ENCODE measurements at regions not wholly inside any gene's neighbourhood (a gene's known extent, or its start where the extent isn't known, plus 50 kb on each side); places are given as distances from the start of the nearest gene placed in this dataset.
A peak's percentile ranks its signal among the peaks of the same experiment; 100 is the strongest.
"Not testable (repeated sequence)": the region's sequence is repeated elsewhere in the genome, so short reads cannot be mapped to it uniquely, and the experiment has no call there.

- no peak for DNase-seq
These were observed 191.9 kb upstream of the STK26 start for GRCh38 chrX:131831185-131831520.

DNA sequence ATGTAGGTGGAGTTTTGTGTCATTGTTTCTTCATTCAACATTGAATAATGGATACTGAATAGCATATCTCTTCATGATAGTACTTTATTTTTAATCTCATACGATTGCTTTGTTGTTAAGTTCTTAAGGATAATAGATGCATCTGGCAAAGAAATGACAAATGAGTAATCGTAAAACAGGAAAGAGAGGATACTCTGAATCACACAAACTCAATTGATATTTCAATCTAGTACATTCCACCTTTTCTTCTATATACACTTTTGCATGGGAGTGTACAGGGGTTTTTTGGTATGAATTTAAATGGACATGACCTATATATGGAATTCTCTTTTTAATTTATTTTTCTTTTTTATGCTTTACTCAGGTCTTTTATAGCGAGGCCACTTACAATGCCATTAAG is 186.9 kb upstream of the STK26 start:
- no peak for DNase-seq

DNA sequence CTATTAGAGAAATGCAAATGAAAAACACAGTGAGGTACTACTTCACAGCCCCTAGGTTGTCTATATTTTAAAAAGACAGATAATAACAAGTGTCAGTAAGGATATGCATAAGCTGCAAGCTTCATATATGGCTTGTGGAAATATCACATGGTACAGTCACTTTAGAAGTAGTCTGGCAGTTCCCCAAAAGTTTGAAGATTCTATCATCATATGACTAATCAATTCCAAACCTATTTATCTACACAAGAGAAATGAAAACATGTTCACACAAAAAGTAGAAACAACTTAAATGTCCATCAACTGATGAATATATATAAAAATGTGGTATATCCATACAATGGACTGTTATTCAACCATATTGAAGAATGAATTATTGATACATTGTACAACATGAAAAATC is 185.8 kb upstream of the STK26 start:
- no peak for DNase-seq

GRCh38 chrX:131840799-131841495 is 182.2 kb upstream of the STK26 start:
- no peak for DNase-seq

GRCh38 chrX:131841496-131842437 is 181.3 kb upstream of the STK26 start:
- peak; percentile 32 for DNase-seq

GRCh38 chrX:131843987-131844386 is 179.1 kb upstream of the STK26 start:
- DNase-seq, result no peak

DNA sequence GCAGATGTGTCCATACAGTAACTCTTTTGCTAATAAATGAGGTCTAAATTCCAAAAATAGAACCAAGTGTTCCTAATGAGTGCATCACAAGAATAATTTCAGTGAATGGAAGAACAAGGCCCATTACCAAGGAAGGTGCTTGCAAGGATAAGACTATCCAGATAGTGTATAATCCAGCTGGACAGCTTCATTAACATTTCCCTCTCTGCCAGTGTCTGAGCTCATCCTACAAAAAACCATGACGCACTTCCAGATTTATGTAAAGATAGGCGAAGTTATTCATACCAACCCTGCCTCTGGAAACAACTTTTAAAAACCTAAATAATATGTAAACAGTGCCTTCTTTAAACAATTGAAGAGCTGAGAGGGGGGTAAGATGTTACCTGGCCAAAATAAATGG is 177.9 kb upstream of the STK26 start:
- no peak for DNase-seq

DNA sequence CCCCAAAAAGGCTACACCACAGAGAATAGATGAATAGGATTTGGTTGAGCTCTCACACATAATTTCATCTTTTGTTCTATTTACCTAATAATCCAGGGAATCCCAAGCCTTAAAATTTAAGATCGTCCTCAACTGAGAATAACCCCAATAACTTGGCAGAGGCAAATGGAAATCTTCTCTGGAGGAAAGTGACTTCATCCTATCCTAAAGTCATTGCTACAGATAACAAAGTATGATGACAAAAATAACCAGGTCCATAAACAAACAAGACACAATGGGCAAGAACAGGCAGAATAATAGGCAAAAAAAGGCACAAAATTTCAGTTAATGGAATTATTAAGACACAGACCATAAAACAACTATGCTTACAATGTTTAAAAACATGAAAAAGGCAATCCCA is 177.3 kb upstream of the STK26 start:
- DNase-seq, result no peak

DNA sequence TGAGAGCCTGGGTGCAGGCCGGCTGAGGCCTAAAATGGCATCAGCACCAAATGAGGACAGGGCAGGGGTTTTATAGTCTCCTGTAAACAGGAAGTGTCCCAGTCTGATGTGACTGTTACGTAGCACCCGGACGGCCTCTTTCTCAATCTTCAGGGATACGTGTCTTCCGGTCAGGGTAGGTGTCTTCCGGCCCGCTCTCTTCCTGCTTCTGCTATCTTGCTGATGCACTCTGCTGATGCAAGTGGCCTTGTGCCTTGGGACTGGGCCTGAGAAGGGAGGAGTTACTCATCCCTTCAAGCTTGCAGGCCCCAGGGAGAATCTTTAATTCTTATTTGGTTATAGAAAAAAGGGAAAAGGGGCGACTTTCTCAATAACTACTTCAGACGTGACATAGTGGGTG is 172.1 kb upstream of the STK26 start:
- not testable (repeated sequence) for DNase-seq

DNA sequence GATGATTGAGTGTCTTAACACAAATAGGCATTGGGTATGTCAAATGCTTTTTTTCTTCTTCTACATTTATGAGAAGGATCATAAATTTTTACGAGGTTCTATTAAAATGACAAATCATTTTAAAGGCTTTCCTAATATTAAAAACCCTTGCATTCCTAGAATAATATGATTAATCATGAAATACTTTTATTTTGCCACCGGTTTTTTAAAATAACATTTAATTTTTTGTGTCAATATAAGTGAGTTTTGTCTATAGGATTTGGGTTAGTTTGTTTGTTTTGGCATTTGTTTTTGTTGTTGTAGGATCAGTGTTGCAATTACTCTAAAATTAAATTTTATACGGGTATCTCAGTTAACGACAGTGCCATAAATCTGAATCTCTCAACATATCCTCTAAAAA is 169.7 kb upstream of the STK26 start:
- DNase-seq, result no peak

GRCh38 chrX:131854581-131854980 is 168.5 kb upstream of the STK26 start:
- DNase-seq, result no peak

GRCh38 chrX:131861088-131861787 is 161.9 kb upstream of the STK26 start:
- no peak for DNase-seq

DNA sequence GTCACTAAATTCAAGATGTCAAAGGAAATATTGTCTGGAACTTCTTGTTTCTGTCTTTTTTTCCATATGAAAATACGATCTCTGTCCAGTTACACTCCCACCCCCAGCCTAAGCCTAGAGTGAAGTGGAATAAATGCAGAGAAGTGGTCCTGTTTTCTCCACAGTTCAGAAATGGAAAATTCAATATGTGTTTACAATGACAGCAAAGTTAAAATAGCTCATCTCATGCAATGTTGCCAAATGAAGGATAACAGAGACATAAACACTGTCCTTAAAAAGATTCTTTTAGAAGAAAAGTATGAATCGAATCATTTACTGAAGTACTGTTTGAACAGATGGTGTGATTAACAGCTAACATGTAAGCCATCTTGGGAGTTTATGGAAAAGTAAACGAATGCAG is 160.8 kb upstream of the STK26 start:
- DNase-seq, result no peak

- DNase-seq, result no peak
These were observed 153.9 kb upstream of the STK26 start for GRCh38 chrX:131869182-131869581.

GRCh38 chrX:131874300-131874699 is 148.8 kb upstream of the STK26 start:
- DNase-seq, result no peak

GRCh38 chrX:131875827-131876226 is 147.3 kb upstream of the STK26 start:
- not testable (repeated sequence) for DNase-seq

GRCh38 chrX:131881194-131881593 is 141.9 kb upstream of the STK26 start:
- DNase-seq, result no peak

GRCh38 chrX:131885042-131885441 is 138.1 kb upstream of the STK26 start:
- not testable (repeated sequence) for DNase-seq

DNA sequence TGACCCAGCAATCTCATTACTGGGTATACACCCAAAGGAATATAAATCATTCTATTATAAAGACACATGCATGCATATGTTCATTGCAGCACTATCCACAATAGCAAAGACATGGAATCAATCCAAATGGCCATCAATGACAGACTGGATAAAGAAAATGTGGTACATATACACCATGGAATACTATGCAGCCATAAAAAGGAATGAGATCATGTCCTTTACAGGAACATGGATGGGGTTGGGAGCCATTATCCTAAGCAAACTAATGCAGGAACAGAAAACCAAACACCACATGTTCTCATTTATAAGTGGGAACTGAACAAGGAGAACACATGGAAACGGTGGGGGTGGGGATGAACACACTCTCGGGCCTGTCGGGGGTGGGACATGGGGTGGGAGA is 129.2 kb upstream of the STK26 start:
- DNase-seq, result not testable (repeated sequence)

GRCh38 chrX:131894995-131895394 is 128.1 kb upstream of the STK26 start:
- no peak for DNase-seq

- no peak for DNase-seq
These were observed 127.3 kb upstream of the STK26 start for GRCh38 chrX:131895807-131896206.

DNA sequence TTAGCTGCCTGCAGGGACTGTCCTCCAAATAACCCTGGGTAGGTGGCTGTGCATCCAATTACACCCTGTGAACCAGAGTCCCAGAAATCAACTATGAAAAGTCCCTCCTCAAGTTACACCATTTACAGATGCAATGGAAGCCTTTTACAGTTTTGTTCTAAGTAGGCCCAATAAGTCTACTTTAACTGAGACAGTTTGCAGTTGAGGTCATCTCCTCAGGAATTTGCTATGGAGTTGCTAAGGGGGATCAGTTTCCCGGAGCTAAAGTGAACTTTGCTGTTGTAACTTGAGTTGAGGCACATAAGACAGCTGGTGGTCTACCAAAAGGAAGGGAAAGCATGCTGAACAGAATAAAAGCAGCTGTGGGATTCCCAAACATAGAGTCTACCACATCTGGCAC is 121.6 kb upstream of the STK26 start:
- peak; percentile 39 for DNase-seq

- DNase-seq, result no peak
These were observed 115.4 kb upstream of the STK26 start for GRCh38 chrX:131907488-131908314.
